Astrocyte (in vitro differentiated cells and primary cell): ENCODE measurements at regions not wholly inside any gene's neighbourhood (a gene's known extent, or its start where the extent isn't known, plus 50 kb on each side); places are given as distances from the start of the nearest gene placed in this dataset.

ENCODE experiments used
- EZH2 ChIP-seq: IDR thresholded peaks from 2 replicates; pipeline ENCODE4 v1.6.1; 2012; ENCODE audit warnings: mild to moderate bottlenecking, low read length, inconsistent platforms; ENCODE audit not compliant: insufficient read depth
- TF ChIP-seq, protein P1 (sequence below): IDR thresholded peaks from 2 replicates; pipeline ENCODE4 v1.5.1; 2011; ENCODE audit warnings: low read depth, mild to moderate bottlenecking, inconsistent platforms, low read length, moderate library complexity; ENCODE audit not compliant: insufficient read depth

DNA sequence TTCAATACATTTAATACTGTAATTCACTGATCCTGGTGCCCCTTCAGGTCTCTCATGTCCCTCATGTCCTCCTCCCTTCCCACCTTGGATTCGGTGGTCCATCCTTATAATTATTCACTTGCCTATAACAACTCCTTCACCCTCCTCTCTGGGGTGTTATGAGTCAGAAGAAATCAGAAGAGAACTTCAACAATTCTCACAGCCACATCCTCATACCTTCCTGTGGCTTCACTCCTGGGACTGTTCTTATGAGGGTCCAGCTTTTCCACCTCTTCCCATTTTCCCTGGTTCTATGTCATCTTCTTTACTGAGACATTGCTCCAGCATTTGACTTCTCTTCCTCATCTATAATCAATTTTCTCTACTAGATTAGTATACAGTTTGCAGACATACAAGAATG is 406.1 kb downstream of the NR2F1-AS1 start:
- TF ChIP-seq, protein P1, sequence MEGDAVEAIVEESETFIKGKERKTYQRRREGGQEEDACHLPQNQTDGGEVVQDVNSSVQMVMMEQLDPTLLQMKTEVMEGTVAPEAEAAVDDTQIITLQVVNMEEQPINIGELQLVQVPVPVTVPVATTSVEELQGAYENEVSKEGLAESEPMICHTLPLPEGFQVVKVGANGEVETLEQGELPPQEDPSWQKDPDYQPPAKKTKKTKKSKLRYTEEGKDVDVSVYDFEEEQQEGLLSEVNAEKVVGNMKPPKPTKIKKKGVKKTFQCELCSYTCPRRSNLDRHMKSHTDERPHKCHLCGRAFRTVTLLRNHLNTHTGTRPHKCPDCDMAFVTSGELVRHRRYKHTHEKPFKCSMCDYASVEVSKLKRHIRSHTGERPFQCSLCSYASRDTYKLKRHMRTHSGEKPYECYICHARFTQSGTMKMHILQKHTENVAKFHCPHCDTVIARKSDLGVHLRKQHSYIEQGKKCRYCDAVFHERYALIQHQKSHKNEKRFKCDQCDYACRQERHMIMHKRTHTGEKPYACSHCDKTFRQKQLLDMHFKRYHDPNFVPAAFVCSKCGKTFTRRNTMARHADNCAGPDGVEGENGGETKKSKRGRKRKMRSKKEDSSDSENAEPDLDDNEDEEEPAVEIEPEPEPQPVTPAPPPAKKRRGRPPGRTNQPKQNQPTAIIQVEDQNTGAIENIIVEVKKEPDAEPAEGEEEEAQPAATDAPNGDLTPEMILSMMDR, result no peak
- TF ChIP-seq EZH2, result no peak
